ENCODE measurements at regions not wholly inside any gene's neighbourhood (a gene's known extent, or its start where the extent isn't known, plus 50 kb on each side); places are given as distances from the start of the nearest gene placed in this dataset.

DNA sequence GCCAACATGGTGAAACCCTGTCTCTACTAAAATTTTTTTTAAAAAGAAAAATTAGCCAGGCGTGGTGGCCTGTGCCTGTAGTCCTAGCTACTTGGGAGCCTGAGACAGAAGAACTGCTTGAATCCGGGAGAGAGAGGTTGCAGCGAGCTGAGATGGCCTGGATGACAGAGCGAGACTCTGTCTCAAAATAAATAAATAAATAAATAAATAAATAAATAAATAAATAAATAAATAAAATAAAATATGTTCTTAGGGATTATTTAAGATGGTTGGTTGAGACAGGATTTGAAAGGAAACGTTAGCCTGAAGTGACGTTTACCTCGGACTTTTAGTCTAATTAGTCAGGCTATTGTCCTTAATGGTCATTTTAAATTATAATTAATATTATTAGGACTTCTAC lies 88.5 kb upstream of the CHRM3 start:
- no peaks in the 10 kb centered on the region for H3K27me3 ChIP-seq
- no peak overlapping the region for H3K27ac ChIP-seq
- no peaks in the 10 kb centered on the region for H4K20me1 ChIP-seq
- no peaks in the 10 kb centered on the region for H3K4me1 ChIP-seq
- H3K4me2 ChIP-seq: no peak overlapping the region
- H3K36me3 ChIP-seq: no peaks in the 10 kb centered on the region
- H3K9me3 ChIP-seq: no peaks in the 10 kb centered on the region
- TF ChIP-seq Cebpa-rat (IDR thresholded peaks at IDR 0.05): no peak
- H3K9ac ChIP-seq: no peak overlapping the region
- no peak overlapping the region for H3K4me3 ChIP-seq

DNA sequence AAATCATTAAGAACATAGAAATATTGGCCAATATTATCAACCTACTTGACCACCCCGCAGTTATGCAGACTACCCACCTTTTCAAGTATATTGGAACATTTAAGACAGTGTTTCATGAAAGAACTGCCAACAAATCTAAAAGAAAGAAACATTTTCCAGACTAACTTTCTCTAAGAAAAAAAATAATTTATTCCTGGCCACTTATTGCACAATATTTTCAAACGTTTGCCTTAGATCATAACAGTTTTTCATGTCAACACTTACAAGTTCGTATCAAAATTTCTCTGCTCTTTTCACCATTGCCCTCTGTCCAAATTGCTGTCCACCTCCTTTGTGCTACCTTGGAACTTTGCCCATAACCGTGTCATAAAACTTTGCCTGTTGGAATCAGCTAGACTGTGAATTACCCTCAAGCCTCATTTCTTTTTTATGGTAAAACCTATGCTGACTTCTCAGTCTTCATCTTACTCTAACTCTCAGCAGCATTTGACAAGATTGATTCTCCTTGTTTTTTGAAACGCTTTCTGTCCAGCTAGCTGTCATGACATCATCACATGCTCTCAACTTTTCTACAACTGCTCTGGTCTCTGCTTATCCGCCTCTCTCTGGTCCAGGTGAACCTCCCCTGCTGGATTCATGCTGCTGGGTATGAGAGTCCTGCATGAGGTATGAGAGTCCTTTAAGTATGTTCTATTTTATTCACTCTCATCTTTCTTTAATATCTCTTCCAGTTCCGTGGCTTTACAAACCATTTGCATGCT lies 92.8 kb upstream of the CHRM3 start:
- Histone ChIP-seq H3K4me2 (no peak overlapping the region), H4K20me1 (no peaks in the 10 kb centered on the region), H3K4me1 (no peaks in the 10 kb centered on the region), H3K9ac (no peak overlapping the region), H3K27ac (no peak overlapping the region), H3K27me3 (no peaks in the 10 kb centered on the region), H3K36me3 (no peaks in the 10 kb centered on the region), H3K9me3 (no peaks in the 10 kb centered on the region), H3K4me3 (no peak overlapping the region)
- TF ChIP-seq Cebpa-rat (IDR thresholded peaks at IDR 0.05): no peak

DNA sequence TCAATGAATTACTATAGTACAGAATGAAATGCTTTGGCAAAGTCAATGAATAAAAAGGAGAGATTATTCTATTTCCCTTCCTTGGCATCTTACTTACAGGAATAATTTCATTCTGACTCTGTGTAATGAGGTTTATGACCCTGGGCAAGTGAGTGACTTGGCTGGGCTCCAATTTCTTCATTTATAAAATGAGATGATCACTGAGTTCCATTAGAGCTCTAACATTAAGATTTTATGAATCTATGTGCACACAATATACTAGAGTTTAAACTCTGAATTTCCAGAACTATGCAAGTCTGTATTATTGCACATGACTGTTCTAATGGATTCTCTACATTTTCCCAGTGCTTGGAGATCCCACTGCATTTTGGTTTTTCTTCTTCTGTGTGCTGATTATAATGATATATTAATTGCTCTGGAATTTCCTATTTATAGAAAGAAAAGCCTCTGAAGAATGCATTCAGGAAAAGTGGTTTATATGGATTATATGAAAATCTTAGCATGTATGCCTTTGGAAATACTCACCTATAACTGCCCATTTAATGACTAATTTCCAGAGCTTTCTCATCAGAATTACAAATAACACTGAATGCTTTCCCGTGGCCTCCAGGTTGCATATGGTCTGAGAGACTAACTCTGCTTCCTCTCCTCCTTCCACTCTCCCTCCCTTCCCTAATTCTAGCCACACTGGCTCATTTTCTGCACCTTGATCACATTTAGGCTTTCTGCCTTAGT lies 97.4 kb upstream of the CHRM3 start:
- Histone ChIP-seq H3K9ac (no peak overlapping the region), H3K36me3 (no peaks in the 10 kb centered on the region), H3K9me3 (no peaks in the 10 kb centered on the region), H3K4me3 (no peak overlapping the region), H3K4me2 (no peak overlapping the region), H4K20me1 (no peaks in the 10 kb centered on the region), H3K27me3 (no peaks in the 10 kb centered on the region), H3K4me1 (no peaks in the 10 kb centered on the region), H3K27ac (no peak overlapping the region)
- TF ChIP-seq Cebpa-rat (IDR thresholded peaks at IDR 0.05): no peak

DNA sequence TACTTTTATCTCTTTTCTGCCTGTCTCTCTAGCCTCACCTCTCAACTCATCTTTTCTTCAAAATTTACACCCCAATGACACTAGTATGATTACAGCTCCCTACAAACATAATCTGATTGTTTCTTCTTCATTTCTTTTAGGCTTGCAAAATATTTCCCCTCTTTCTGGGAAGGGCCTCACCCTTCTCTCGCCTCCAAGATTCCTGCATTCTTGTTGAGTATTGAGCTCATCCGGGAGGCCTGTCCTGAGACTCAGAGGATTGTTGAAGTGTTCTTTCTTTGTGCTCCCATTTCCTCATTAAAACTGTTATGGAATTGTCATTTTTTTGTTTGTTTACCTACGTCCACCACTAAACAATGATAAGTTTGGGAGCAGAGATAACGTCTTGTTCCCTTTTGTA lies 99.1 kb upstream of the CHRM3 start:
- Histone ChIP-seq H3K36me3 (no peaks in the 10 kb centered on the region), H3K4me2 (no peak overlapping the region), H3K4me1 (no peaks in the 10 kb centered on the region), H3K27ac (no peak overlapping the region), H3K4me3 (no peak overlapping the region), H4K20me1 (no peaks in the 10 kb centered on the region), H3K9me3 (no peaks in the 10 kb centered on the region), H3K9ac (no peak overlapping the region), H3K27me3 (no peaks in the 10 kb centered on the region)
- no peak for TF ChIP-seq Cebpa-rat (IDR thresholded peaks at IDR 0.05)

DNA sequence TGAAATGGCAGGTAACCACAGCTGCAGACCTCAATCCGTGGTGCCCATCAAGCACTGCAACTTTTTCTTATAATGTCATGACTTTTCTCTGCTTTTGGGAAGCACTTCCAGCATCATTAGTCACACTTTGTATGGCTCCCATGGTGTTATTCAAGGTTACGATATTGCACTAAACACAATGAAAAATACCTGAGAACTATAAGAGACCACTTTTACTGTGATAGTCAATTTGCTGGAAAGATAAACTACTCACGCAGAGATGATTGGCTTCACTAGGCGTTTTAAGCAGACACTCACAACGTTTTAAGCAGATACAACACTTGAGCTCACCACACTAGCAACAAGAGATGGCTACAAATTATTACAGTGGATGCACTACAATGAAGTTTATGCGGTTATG lies 103.2 kb upstream of the CHRM3 start:
- no peak for TF ChIP-seq Cebpa-rat (IDR thresholded peaks at IDR 0.05)
- Histone ChIP-seq H3K27ac (no peak overlapping the region), H3K4me1 (no peaks in the 10 kb centered on the region), H3K36me3 (no peaks in the 10 kb centered on the region), H3K9ac (no peak overlapping the region), H3K27me3 (no peaks in the 10 kb centered on the region), H3K4me3 (no peak overlapping the region), H4K20me1 (no peaks in the 10 kb centered on the region), H3K4me2 (no peak overlapping the region), H3K9me3 (no peaks in the 10 kb centered on the region)

DNA sequence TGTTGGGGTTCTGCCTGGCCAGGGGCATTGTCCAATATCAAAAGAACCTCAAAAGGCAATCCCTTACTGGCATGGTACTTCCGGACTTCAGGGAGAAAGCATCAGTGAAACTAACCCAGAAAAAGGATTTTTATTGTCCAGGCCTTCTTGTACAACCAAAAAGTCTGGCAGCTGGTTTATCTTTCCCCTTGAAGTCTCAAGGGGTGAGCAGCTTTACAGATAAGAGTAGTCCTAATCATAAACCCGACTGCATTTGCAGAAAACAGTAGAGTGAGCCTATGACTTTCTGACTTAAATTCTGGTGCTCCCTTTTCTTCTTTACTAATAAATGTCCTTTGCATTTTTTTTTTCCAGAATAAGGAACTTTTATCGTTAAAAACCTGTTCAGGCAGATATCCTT lies 104.0 kb upstream of the CHRM3 start:
- no peaks in the 10 kb centered on the region for H3K9me3 ChIP-seq
- no peaks in the 10 kb centered on the region for H4K20me1 ChIP-seq
- no peaks in the 10 kb centered on the region for H3K27me3 ChIP-seq
- H3K36me3 ChIP-seq: no peaks in the 10 kb centered on the region
- H3K9ac ChIP-seq: no peak overlapping the region
- no peaks in the 10 kb centered on the region for H3K4me1 ChIP-seq
- no peak overlapping the region for H3K4me3 ChIP-seq
- TF ChIP-seq Cebpa-rat (IDR thresholded peaks at IDR 0.05): no peak
- H3K4me2 ChIP-seq: no peak overlapping the region
- H3K27ac ChIP-seq: no peak overlapping the region

DNA sequence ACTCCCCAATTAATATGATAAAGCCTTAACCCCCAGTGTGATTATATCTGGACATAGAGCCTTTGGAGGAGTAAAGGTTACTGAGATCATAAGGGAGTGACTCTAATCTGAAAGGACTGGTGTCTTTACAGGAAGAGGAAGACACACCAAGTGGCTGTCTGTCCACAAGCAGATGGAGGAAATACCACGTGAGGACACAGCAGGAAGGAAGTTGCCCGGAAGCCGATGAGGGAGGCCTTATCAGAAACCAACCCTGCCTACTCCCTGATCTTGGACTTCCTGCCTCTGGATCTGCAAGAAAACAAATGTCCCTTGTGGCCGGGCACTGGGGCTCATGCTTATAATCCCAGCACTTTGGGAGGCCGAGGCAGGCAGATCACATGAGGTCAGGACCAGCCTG lies 110.3 kb upstream of the CHRM3 start:
- H3K4me3 ChIP-seq: peak overlapping the region; percentile 23; the same call in 1 of the 2 replicates
- TF ChIP-seq Cebpa-rat (IDR thresholded peaks at IDR 0.05): no peak
- H3K36me3 ChIP-seq: no peaks in the 10 kb centered on the region
- no peaks in the 10 kb centered on the region for H4K20me1 ChIP-seq
- H3K27ac ChIP-seq: peak overlapping the region; percentile 14; the same call in 1 of the 2 replicates
- peaks cover 6% of the 10 kb centered on the region for H3K9me3 ChIP-seq
- H3K9ac ChIP-seq: no peak overlapping the region
- no peaks in the 10 kb centered on the region for H3K27me3 ChIP-seq
- H3K4me2 ChIP-seq: peak overlapping the region; percentile 41
- peaks cover 10% of the 10 kb centered on the region for H3K4me1 ChIP-seq

DNA sequence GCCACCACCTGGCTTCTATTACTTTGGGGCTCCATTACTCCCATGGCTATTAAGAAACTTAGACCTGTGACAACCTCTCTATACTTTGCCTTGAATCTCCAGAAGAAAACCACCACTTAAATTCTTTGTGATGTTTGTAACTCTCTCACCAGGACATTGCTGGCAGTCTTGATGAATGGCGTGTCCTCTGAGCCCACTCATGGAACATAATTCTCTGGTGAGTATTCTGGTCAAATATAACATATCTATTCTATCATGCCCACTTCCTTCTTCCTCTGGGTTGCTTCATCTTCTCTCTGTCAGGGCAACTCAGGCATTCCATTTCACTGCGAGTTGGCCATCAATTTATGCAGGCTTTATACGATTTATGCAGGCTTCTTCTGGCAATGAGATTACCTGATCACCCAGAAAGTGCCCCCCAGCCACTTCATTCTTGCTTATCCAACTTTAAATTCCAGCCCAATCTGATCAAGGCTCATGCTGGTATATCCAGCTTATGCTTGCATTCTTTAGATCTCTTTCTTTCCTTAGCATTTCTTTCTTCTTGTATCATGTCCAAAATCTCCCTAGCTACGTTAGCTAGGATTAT lies 112.0 kb upstream of the CHRM3 start:
- Histone ChIP-seq H3K4me3 (no peak overlapping the region), H3K36me3 (no peaks in the 10 kb centered on the region), H3K4me1 (peaks cover 10% of the 10 kb centered on the region), H4K20me1 (no peaks in the 10 kb centered on the region), H3K9ac (no peak overlapping the region), H3K4me2 (no peak overlapping the region), H3K27ac (no peak overlapping the region), H3K9me3 (peaks cover 6% of the 10 kb centered on the region), H3K27me3 (no peaks in the 10 kb centered on the region)
- TF ChIP-seq Cebpa-rat (IDR thresholded peaks at IDR 0.05): no peak

DNA sequence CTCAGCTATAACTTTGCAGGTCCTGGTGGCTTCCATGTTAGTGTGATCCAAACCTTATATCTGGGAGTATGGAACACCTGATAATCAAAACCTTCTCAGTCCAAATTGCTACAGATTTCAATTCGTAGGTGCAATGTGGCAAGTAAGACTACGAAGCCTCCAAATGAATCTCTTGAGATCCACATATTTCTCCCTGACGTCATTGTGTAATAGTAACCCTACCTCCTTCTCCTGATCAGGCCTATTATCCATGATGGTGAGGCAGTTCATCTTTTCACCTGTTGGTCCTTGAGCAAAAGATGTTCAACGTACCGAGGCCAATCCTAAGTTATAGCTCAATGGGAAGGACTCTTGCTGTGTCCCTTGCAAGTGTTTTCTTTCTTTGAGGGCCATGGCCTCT lies 115.9 kb upstream of the CHRM3 start:
- H3K27ac ChIP-seq: no peak overlapping the region
- no peaks in the 10 kb centered on the region for H3K36me3 ChIP-seq
- no peaks in the 10 kb centered on the region for H3K9me3 ChIP-seq
- H3K4me3 ChIP-seq: no peak overlapping the region
- H4K20me1 ChIP-seq: no peaks in the 10 kb centered on the region
- no peaks in the 10 kb centered on the region for H3K27me3 ChIP-seq
- no peak for TF ChIP-seq Cebpa-rat (IDR thresholded peaks at IDR 0.05)
- H3K4me2 ChIP-seq: no peak overlapping the region
- H3K9ac ChIP-seq: no peak overlapping the region
- H3K4me1 ChIP-seq: no peaks in the 10 kb centered on the region

DNA sequence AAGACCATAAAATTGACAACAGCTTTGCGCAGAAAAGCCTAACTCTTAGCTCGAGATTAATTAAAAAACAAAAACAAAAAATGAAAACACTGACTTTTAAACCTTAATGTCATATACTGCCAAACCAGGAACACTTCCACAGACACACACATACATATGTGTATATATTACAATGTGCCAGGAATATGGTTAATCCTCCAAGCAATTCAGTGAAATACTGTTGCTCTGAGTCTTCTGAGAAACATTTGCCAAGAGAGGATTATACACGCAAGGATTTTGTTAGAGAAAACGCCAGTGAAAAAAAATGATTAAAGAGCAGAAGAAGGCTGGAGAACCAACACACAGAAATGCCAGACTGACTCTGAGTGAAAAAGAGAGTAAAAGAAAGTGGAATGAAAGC lies 116.7 kb upstream of the CHRM3 start:
- TF ChIP-seq Cebpa-rat (IDR thresholded peaks at IDR 0.05): no peak

More for the DNA sequence above, 116.7 kb upstream of the CHRM3 start:
- Histone ChIP-seq H3K27ac (no peak overlapping the region), H3K9me3 (no peaks in the 10 kb centered on the region), H3K4me2 (no peak overlapping the region), H4K20me1 (no peaks in the 10 kb centered on the region), H3K36me3 (no peaks in the 10 kb centered on the region), H3K4me3 (no peak overlapping the region), H3K9ac (no peak overlapping the region), H3K27me3 (no peaks in the 10 kb centered on the region), H3K4me1 (no peaks in the 10 kb centered on the region)

Data from BLaER1 (cell line).